ENCODE measurements at regions not wholly inside any gene's neighbourhood (a gene's known extent, or its start where the extent isn't known, plus 50 kb on each side); places are given as distances from the start of the nearest gene placed in this dataset.
A peak's percentile ranks its signal among the peaks of the same experiment; 100 is the strongest.
"Not testable (repeated sequence)": the region's sequence is repeated elsewhere in the genome, so short reads cannot be mapped to it uniquely, and the experiment has no call there.

- no peak for TF ChIP-seq CTCF (IDR thresholded peaks at IDR 0.05; ENCODE audit: low read depth, low read length)
- DNase-seq (ENCODE audit: extremely low read depth, low read depth): peak; percentile 68
Observed at GRCh38 chr6:157753291-157753690, 69.8 kb upstream of the SNX9 start.

GRCh38 chr6:157753801-157754200 lies 69.2 kb upstream of the SNX9 start:
- DNase-seq (ENCODE audit: extremely low read depth, low read depth): not testable (repeated sequence)

GRCh38 chr6:157754351-157754750 lies 68.7 kb upstream of the SNX9 start:
- DNase-seq (ENCODE audit: extremely low read depth, low read depth): no peak
- TF ChIP-seq CTCF (IDR thresholded peaks at IDR 0.05; ENCODE audit: low read depth, low read length): no peak

- TF ChIP-seq CTCF (IDR thresholded peaks at IDR 0.05; ENCODE audit: low read depth, low read length): no peak
- no peak for DNase-seq (ENCODE audit: extremely low read depth, low read depth)
Observed at GRCh38 chr6:157755032-157755745, 67.9 kb upstream of the SNX9 start.

- DNase-seq (ENCODE audit: extremely low read depth, low read depth): no peak
- TF ChIP-seq CTCF (IDR thresholded peaks at IDR 0.05; ENCODE audit: low read depth, low read length): no peak
Observed at GRCh38 chr6:157755746-157756411, 67.2 kb upstream of the SNX9 start.

- DNase-seq (ENCODE audit: extremely low read depth, low read depth): peak; percentile 49
- peak; percentile 71 for TF ChIP-seq CTCF (IDR thresholded peaks at IDR 0.05; ENCODE audit: low read depth, low read length)
Observed at GRCh38 chr6:157756708-157757429, 66.2 kb upstream of the SNX9 start.

GRCh38 chr6:157757430-157758403 lies 65.3 kb upstream of the SNX9 start:
- TF ChIP-seq CTCF (IDR thresholded peaks at IDR 0.05; ENCODE audit: low read depth, low read length): no peak
- DNase-seq (ENCODE audit: extremely low read depth, low read depth): no peak

Measured in AG09319 (cell line).